GM10266 (cell line): ENCODE measurements at regions not wholly inside any gene's neighbourhood (a gene's known extent, or its start where the extent isn't known, plus 50 kb on each side); places are given as distances from the start of the nearest gene placed in this dataset.

Experiments used
- DNase-seq: peaks from one replicate; pipeline ENCODE4 v3.0.0; 2012; ENCODE audit errors: extremely low spot score
- TF ChIP-seq, protein P1 (sequence below): IDR thresholded peaks from 2 replicates; pipeline ENCODE4 v1.5.1; 2012; ENCODE audit warnings: mild to moderate bottlenecking, low read depth; ENCODE audit not compliant: control insufficient read depth, insufficient read depth; ENCODE audit errors: missing control alignments

GRCh38 chr1:219686171-219686570, 73.3 kb upstream of the ZC3H11B start:
- DNase-seq, result no peak
- TF ChIP-seq, protein P1, sequence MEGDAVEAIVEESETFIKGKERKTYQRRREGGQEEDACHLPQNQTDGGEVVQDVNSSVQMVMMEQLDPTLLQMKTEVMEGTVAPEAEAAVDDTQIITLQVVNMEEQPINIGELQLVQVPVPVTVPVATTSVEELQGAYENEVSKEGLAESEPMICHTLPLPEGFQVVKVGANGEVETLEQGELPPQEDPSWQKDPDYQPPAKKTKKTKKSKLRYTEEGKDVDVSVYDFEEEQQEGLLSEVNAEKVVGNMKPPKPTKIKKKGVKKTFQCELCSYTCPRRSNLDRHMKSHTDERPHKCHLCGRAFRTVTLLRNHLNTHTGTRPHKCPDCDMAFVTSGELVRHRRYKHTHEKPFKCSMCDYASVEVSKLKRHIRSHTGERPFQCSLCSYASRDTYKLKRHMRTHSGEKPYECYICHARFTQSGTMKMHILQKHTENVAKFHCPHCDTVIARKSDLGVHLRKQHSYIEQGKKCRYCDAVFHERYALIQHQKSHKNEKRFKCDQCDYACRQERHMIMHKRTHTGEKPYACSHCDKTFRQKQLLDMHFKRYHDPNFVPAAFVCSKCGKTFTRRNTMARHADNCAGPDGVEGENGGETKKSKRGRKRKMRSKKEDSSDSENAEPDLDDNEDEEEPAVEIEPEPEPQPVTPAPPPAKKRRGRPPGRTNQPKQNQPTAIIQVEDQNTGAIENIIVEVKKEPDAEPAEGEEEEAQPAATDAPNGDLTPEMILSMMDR, result no peak

- no peak for DNase-seq
- TF ChIP-seq, protein P1, result no peak
Observed at GRCh38 chr1:219682788-219683187, 69.9 kb upstream of the ZC3H11B start.

DNA sequence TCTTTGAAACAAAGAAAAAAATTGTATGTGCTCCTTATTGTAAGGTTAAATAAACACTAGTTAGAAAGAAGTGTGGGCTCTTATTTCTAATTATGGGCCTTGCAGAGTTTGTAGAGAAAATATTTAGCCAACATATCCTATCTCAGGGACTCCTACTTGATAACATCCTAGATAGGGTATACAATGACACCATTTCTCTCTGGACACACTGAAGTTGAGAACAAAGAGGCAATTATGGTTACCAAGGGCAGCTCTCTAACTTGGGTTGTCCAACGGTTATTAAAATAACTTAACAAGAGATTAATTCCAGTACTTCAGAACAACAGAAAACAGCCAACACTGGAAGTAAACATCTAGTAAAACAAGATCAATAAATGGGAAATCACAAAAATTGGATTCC, 69.0 kb upstream of the ZC3H11B start:
- TF ChIP-seq, protein P1, result no peak
- DNase-seq, result no peak

- DNase-seq, result no peak
- TF ChIP-seq, protein P1, result no peak
Observed at GRCh38 chr1:219676012-219676765, 63.3 kb upstream of the ZC3H11B start.

GRCh38 chr1:219670426-219671149, 57.7 kb upstream of the ZC3H11B start:
- DNase-seq, result no peak
- TF ChIP-seq, protein P1, result no peak

GRCh38 chr1:219669556-219669955, 56.7 kb upstream of the ZC3H11B start:
- TF ChIP-seq, protein P1, result no peak
- no peak for DNase-seq

DNA sequence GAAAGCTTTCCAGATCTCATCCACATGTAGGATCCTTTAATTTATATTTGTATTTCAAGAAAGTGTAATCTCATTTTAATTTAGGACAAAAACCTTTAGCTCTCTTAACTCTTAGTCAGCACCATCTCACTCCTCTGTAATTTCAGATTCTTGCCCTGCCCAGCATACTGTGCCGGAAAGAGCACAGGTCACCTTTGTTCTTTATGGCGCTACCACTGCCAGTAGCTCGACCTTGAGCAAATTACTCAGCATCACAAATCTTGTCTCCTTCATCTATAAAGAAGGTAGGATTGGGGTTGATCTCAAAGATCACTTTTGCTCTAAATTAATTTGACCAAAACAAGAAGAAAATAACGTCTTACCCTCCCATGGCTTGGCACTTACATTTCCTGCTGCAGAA, 56.1 kb upstream of the ZC3H11B start:
- DNase-seq, result no peak
- TF ChIP-seq, protein P1, result no peak
